SK-N-SH (cell line): ENCODE measurements at regions not wholly inside any gene's neighbourhood (a gene's known extent, or its start where the extent isn't known, plus 50 kb on each side); places are given as distances from the start of the nearest gene placed in this dataset.

Experiments
- CHD2 ChIP-seq: fragments of 150-350 bp; IDR thresholded peaks from 2 replicates; pipeline ENCODE4 v1.6.1; 2018; ENCODE audit warnings: low read length; ENCODE audit not compliant: partially characterized antibody
- CTCF ChIP-seq: fragments of 200-600 bp; sonication (generic); IDR thresholded peaks from 2 replicates; pipeline ENCODE4 v1.6.1; 2017; ENCODE audit warnings: antibody characterized with exemption, mild to moderate bottlenecking, moderate library complexity
- EP300 ChIP-seq, 2 experiments: IDR thresholded peaks; 2 replicates each; pipeline versions ENCODE4 v1.4.0 to v1.6.1; 2012; ENCODE audit warnings: borderline replicate concordance in 1 of 2, low read depth in 1 of 2, low read length in 1 of 2
- EZH2phosphoT487 ChIP-seq: fragments of 200-600 bp; sonication (generic); IDR thresholded peaks from 2 replicates; pipeline ENCODE4 v1.6.1; 2017; ENCODE audit warnings: low read depth, mixed run types, mild to moderate bottlenecking, antibody characterized with exemption, moderate library complexity, borderline replicate concordance
- FOXJ3 ChIP-seq: sonication (generic); formaldehyde crosslinking; IDR thresholded peaks from 2 replicates; pipeline ENCODE4 v1.5.1; 2020; ENCODE audit warnings: mild to moderate bottlenecking, missing genetic modification reagents
- FOXM1 ChIP-seq: IDR thresholded peaks from 2 replicates; pipeline ENCODE4 v1.4.0; 2012; ENCODE audit warnings: low read depth, mild to moderate bottlenecking
- GABPA ChIP-seq: IDR thresholded peaks from 2 replicates; pipeline ENCODE4 v1.4.0; 2012; ENCODE audit warnings: low read depth, mild to moderate bottlenecking
- MXI1 ChIP-seq: IDR thresholded peaks from 2 replicates; pipeline ENCODE4 v1.6.1; 2012; ENCODE audit warnings: mild to moderate bottlenecking, low read depth, low read length, improper control_type of control experiment
- RAD21 ChIP-seq: IDR thresholded peaks from 2 replicates; pipeline ENCODE4 v1.6.1; 2012; ENCODE audit warnings: mild to moderate bottlenecking, low read length
- RCOR1 ChIP-seq: fragments of 150-350 bp; IDR thresholded peaks from 2 replicates; pipeline ENCODE4 v1.6.1; 2017; ENCODE audit warnings: antibody characterized with exemption, low read length
- SMC3 ChIP-seq: IDR thresholded peaks from 2 replicates; pipeline ENCODE4 v1.6.1; 2012; ENCODE audit warnings: low read depth, low read length, improper control_type of control experiment
- USF1 ChIP-seq: IDR thresholded peaks from 2 replicates; pipeline ENCODE4 v1.4.0; 2012; ENCODE audit warnings: low read depth, borderline replicate concordance
- TF ChIP-seq, protein P1 (sequence below): IDR thresholded peaks from 2 replicates; pipeline ENCODE4 v1.4.0; 2012; ENCODE audit warnings: low read depth

DNA sequence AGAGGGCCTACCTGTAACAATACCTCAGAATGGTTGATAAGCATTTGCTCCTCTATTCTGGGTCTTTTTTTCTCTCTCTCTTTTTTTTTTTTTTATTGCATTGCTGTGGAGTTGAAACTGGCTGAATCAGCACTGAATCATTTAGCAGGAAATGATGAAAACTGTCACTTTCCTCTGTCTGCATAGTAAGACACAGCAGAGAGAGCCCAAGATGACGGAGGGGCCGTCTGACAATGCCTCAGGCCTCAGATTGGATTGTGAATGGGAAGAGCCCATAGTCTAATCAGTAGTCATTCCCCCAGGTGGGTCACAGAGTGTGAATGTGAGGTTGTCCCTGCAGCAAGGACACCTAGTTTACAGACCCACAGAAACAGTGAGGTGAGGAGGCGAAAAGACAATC is 193.2 kb upstream of the PLXNA2 start:
- no peak for TF ChIP-seq SMC3
- no peak for TF ChIP-seq FOXJ3 (CRISPR knock-in tag)
- TF ChIP-seq CTCF: no peak
- TF ChIP-seq EP300 (IDR thresholded peaks at IDR 0.05; ENCODE audit: borderline replicate concordance in 1 of 2, low read depth in 1 of 2, low read length in 1 of 2): no peak
- TF ChIP-seq EZH2phosphoT487: no peak
- no peak for TF ChIP-seq USF1
- TF ChIP-seq MXI1: no peak
- no peak for TF ChIP-seq CHD2
- TF ChIP-seq, protein P1, sequence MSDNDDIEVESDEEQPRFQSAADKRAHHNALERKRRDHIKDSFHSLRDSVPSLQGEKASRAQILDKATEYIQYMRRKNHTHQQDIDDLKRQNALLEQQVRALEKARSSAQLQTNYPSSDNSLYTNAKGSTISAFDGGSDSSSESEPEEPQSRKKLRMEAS: no peak
- TF ChIP-seq GABPA: peak; percentile 32; the same call in 1 of the 2 replicates
- no peak for TF ChIP-seq FOXM1
- no peak for TF ChIP-seq RAD21
- no peak for TF ChIP-seq RCOR1
